PC-3 (cell line): ENCODE measurements at regions not wholly inside any gene's neighbourhood (a gene's known extent, or its start where the extent isn't known, plus 50 kb on each side); places are given as distances from the start of the nearest gene placed in this dataset.

Experiments
- EZH2 ChIP-seq: fragments of 300-600 bp; sonication (generic); IDR thresholded peaks from one replicate; pipeline ENCODE4 v1.6.1; 2017; ENCODE audit warnings: antibody characterized with exemption, mild to moderate bottlenecking, low read length; ENCODE audit not compliant: unreplicated experiment
- EZH2phosphoT487 ChIP-seq: fragments of 300-600 bp; sonication (generic); IDR thresholded peaks from 2 replicates; pipeline ENCODE4 v1.6.1; 2018; ENCODE audit warnings: mild to moderate bottlenecking, antibody characterized with exemption, low read length, borderline replicate concordance
- TF ChIP-seq, protein P1 (sequence below): fragments of 300-600 bp; sonication (generic); conservative IDR thresholded peaks from 2 replicates; pipeline ENCODE4 v1.5.1; 2017; ENCODE audit warnings: antibody characterized with exemption, low read depth, mild to moderate bottlenecking, low read length

DNA sequence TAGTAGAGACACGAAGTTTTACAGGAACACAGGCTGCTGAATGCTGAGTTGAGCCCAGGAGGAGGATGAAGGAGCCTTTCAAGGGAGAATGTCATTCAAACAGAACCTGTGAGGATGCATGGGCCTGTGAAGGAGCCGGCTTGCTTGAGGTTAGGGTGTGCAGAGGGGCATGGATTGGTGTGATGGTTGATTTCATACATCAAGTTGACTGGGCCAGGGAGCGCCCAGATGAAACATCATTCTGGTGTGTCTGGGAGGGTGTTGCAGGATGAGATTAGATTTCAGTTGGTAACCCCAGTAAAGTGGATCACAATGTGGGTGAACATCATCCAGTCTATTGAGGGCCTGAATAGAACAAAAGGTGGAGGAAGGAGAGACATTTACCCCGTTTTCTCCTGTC, 243.6 kb downstream of the EDEM1 start:
- TF ChIP-seq, protein P1, sequence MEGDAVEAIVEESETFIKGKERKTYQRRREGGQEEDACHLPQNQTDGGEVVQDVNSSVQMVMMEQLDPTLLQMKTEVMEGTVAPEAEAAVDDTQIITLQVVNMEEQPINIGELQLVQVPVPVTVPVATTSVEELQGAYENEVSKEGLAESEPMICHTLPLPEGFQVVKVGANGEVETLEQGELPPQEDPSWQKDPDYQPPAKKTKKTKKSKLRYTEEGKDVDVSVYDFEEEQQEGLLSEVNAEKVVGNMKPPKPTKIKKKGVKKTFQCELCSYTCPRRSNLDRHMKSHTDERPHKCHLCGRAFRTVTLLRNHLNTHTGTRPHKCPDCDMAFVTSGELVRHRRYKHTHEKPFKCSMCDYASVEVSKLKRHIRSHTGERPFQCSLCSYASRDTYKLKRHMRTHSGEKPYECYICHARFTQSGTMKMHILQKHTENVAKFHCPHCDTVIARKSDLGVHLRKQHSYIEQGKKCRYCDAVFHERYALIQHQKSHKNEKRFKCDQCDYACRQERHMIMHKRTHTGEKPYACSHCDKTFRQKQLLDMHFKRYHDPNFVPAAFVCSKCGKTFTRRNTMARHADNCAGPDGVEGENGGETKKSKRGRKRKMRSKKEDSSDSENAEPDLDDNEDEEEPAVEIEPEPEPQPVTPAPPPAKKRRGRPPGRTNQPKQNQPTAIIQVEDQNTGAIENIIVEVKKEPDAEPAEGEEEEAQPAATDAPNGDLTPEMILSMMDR: no peak
- TF ChIP-seq EZH2 (no peak), EZH2phosphoT487 (no peak)
